ENCODE measurements at regions not wholly inside any gene's neighbourhood (a gene's known extent, or its start where the extent isn't known, plus 50 kb on each side); places are given as distances from the start of the nearest gene placed in this dataset.

- no TSS peak for BruUV-seq (replicated peaks)
- H3K27ac ChIP-seq (ENCODE audit: insufficient read depth, low read depth, low read length): no peak overlapping the region
- no peaks in the 10 kb centered on the region for H3K9me3 ChIP-seq (replicated peaks; ENCODE audit: control insufficient read depth, insufficient read depth, low read length)
- no peaks in the 10 kb centered on the region for H3K36me3 ChIP-seq (ENCODE audit: control insufficient read depth in 2 of 2, extremely low read depth in 1 of 2, insufficient read depth in 2 of 2, low read length in 2 of 2)
- no peak overlapping the region for H3K4me2 ChIP-seq (ENCODE audit: insufficient read depth, low read length)
- intact Hi-C loops (cut with micrococcal nuclease) (no loop called here), dilution Hi-C loops (cut with MboI; ENCODE audit: extremely low pct_ligation_motif_present, low sequenced_read_pairs) (no loop called here)
- no peaks in the 10 kb centered on the region for H3K79me2 ChIP-seq (ENCODE audit: control insufficient read depth, insufficient read depth, low read length)
- no peak overlapping the region for H2AFZ ChIP-seq (ENCODE audit: low read depth, low read length)
- no peaks in the 10 kb centered on the region for H3K4me1 ChIP-seq (ENCODE audit: control insufficient read depth, extremely low read depth, insufficient read depth, low read length)
- DNase-seq (ENCODE audit: low read depth, low spot score) (no peak), FAIRE-seq (no peak)
- no peak for TF ChIP-seq GATA2 (IDR thresholded peaks at IDR 0.05; ENCODE audit: insufficient read depth, insufficient read length, low read depth, low read length)
- TF ChIP-seq EZH2 (IDR thresholded peaks at IDR 0.05; ENCODE audit: borderline replicate concordance, low read depth, low read length, severe bottlenecking): no peak
- TF ChIP-seq JUN (IDR thresholded peaks at IDR 0.05; ENCODE audit: borderline replicate concordance, insufficient read depth, insufficient read length, low read depth): no peak
- TF ChIP-seq POLR2AphosphoS5 (IDR thresholded peaks at IDR 0.05; ENCODE audit: insufficient read depth, low read depth, low read length): no peak
- TF ChIP-seq MYC (IDR thresholded peaks at IDR 0.05; ENCODE audit: low read depth, low read length): no peak
- TF ChIP-seq MAX (IDR thresholded peaks at IDR 0.05; ENCODE audit: insufficient read depth, insufficient read length): no peak
- TF ChIP-seq CTCF (IDR thresholded peaks at IDR 0.05; ENCODE audit: extremely low read depth in 1 of 2, insufficient read depth in 1 of 2, low read depth in 1 of 2, low read length in 2 of 2): no peak
- no peak for TF ChIP-seq FOS (IDR thresholded peaks at IDR 0.05; ENCODE audit: borderline replicate concordance, insufficient read depth, low read length)
- TF ChIP-seq POLR2A (IDR thresholded peaks at IDR 0.05; ENCODE audit: low read depth, low read length): no peak
- no peak overlapping the region for H3K9ac ChIP-seq (replicated peaks; ENCODE audit: extremely low read depth, insufficient read depth, low read length)
- ChIA-PET CTCF (no interaction called here), POLR2A (no interaction called here)
- H4K20me1 ChIP-seq (replicated peaks; ENCODE audit: control insufficient read depth, extremely low read depth, insufficient read depth, low read length): no peaks in the 10 kb centered on the region
- no peak overlapping the region for H3K4me3 ChIP-seq (replicated peaks in 1 of 3; ENCODE audit: insufficient read depth in 1 of 3, low read depth in 1 of 3, low read length in 3 of 3)
- no peaks in the 10 kb centered on the region for H3K9me1 ChIP-seq (replicated peaks; ENCODE audit: control insufficient read depth, extremely low read depth, insufficient read depth, low read length)
- H3K27me3 ChIP-seq (ENCODE audit: control insufficient read depth in 2 of 2, insufficient read depth in 2 of 2, low read length in 2 of 2): no peaks in the 10 kb centered on the region
These were observed 183.9 kb downstream of the OR13H1 start for GRCh38 chrX:131727778-131728177.

All from endothelial cell of umbilical vein (primary cell).